ENCODE measurements at regions not wholly inside any gene's neighbourhood (a gene's known extent, or its start where the extent isn't known, plus 50 kb on each side); places are given as distances from the start of the nearest gene placed in this dataset.
"Not testable (repeated sequence)": the region's sequence is repeated elsewhere in the genome, so short reads cannot be mapped to it uniquely, and the experiment has no call there.

DNA sequence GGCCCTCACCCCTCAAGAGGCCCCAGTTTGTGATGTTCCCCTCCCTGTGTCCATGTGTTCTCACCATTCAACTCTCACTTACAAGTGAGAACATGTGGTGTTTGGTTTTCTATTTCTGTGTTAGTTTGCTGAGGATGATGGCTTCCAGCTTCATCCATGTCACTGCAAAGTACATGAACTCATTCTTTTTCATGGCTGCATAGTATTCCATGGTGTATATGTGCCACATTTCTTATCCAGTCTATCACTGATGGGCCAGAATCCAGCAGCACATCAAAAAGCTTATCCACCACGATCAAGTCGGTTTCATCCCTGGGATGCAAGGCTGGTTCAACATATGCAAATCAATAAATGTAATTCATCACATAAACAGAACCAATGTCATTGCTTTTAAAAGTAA, 95.4 kb upstream of the HS3ST2 start:
- DNase-seq (ENCODE audit: low read depth), result not testable (repeated sequence)

- no peak for DNase-seq (ENCODE audit: low read depth)
These were observed 94.0 kb upstream of the HS3ST2 start for GRCh38 chr16:22719945-22720344.

- no peak for DNase-seq (ENCODE audit: low read depth)
These were observed 92.4 kb upstream of the HS3ST2 start for GRCh38 chr16:22721511-22722100.

GRCh38 chr16:22722551-22723541, 91.1 kb upstream of the HS3ST2 start:
- DNase-seq (ENCODE audit: low read depth), result not testable (repeated sequence)

DNA sequence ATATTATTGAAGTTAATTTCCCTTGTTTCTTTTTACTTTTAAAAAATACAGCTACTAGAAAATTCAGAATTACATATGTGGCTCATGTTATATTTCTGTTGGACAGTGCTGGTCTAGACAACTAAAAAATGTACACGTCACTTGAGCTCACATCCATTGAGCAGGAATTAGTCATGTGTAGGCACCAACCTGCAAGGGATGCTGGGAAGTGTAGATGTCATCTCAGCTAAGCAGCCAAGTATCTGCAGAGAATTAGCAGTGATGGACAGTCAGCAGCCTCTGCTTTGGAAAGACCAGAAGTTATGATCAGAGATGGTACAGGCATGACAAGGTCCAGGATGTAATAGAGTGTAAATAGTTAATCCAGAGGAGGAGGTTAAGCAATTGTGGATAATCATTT, 87.1 kb upstream of the HS3ST2 start:
- no peak for DNase-seq (ENCODE audit: low read depth)

DNA sequence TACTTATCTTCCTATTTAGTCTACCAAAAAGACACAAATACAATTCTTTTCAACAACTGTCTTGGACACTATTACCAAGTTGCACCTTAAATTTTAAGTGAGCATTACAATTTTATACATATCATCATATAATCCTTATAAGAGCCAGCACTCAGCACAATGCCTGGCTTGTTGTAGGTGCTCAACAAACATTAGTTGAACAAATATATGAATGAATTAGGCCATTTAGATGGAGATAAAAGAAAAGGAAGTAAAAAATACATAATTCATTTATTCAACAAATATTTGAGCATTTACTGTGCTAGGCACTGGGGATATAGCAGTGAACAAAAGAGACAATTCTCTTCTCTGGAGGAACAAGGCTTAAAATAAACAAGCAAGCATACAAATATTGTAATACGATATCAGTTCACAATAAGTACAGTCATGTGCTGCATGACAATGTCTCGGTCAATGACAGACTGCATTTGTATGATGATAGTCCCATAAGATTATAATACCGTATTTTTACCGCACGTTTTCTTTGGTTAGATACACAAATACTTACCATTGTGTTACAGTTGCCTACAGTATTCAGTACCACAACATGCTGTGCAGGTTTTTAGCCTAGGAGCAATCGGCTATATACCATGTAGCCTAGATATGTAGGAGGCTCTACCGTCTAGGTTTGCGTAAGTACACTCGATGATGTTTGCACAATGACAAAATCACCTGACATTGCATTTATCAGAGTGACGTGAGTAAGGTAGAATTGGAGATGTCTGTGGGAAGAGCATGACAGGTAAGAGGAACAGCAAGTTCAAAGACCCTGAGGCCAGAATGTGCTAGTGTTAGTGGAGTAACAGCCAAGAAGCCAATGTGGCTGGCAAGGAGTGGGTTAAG, 86.4 kb upstream of the HS3ST2 start:
- no peak for DNase-seq (ENCODE audit: low read depth)

GRCh38 chr16:22728167-22728836, 85.7 kb upstream of the HS3ST2 start:
- no peak for DNase-seq (ENCODE audit: low read depth)

- DNase-seq (ENCODE audit: low read depth), result no peak
These were observed 81.6 kb upstream of the HS3ST2 start for GRCh38 chr16:22732400-22732799.

DNA sequence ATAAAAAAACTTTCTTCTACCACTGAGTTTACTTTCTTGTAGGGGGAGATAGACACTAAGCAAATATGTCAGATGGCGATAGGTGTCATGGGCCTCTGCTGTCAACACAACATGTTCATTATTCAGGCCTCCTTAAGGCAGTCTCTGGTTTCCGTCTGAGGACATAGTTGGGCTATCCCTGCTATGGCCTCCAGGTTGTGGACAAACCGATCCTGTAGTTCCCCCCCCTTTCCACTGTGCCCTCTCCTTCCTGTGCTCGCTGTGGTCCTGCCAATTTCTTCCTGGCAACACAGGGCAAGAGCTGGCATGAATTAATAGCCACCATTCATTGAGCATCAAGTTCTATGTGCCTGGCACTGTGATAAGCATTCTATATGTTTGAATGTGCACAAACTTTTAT, 81.0 kb upstream of the HS3ST2 start:
- DNase-seq (ENCODE audit: low read depth), result no peak

GRCh38 chr16:22734368-22734767, 79.6 kb upstream of the HS3ST2 start:
- DNase-seq (ENCODE audit: low read depth), result no peak

DNA sequence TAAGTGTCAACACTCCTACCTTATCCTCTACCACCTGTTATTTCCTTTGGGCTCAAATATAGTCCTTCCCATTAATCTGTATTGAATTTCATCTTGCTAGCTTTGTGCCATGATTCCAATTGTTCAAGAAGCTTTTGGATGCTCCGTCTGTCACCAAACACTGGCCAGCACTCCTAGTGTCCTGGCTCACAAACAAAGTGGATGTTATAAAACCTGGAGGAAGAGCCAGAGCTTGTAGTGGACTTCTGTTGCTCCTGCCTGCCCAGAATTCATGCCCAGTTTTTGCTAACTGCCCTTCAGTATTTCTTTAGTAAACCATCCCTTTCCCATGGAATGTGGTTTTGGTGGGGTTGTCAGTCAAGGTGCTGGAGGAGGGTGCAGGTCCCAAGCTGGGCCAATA, 77.2 kb upstream of the HS3ST2 start:
- DNase-seq (ENCODE audit: low read depth), result no peak

DNA sequence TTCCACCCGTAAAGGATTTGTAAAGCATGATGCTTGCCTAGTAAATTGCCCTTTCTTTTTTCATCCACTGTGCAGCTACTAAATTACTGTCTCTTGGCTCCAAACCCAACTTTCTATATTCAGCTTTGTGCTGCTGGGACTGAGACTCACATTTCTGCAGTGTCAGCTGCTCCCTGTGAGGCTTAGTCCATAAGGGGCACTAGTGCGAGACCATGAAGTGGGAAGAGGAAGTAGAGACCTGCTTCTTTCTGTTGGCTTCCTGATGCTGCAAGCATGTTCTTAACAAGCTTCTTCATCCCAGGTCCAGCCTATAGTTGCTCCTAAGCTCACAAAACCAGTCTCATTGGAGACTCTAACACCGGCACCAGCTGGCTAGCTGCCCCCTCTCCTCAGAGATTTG, 74.9 kb upstream of the HS3ST2 start:
- DNase-seq (ENCODE audit: low read depth), result no peak

DNA sequence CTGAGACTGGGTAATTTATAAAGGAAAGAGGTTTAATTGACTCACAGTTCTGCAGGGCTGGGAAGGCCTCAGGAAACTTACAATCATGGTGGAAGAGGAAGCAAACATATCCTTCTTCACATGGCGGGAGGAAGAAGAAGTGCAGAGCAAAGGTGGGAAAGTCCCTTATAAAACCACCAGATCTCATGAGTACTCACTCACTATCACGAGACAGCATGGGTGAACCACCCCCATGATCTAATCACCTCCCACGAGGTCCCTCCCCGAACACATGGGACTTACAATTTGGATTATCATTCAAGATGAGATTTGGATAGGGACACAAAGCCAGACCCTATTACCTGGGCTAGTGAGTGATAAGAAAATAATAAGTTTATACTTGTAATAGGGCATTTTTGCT, 70.6 kb upstream of the HS3ST2 start:
- no peak for DNase-seq (ENCODE audit: low read depth)

DNA sequence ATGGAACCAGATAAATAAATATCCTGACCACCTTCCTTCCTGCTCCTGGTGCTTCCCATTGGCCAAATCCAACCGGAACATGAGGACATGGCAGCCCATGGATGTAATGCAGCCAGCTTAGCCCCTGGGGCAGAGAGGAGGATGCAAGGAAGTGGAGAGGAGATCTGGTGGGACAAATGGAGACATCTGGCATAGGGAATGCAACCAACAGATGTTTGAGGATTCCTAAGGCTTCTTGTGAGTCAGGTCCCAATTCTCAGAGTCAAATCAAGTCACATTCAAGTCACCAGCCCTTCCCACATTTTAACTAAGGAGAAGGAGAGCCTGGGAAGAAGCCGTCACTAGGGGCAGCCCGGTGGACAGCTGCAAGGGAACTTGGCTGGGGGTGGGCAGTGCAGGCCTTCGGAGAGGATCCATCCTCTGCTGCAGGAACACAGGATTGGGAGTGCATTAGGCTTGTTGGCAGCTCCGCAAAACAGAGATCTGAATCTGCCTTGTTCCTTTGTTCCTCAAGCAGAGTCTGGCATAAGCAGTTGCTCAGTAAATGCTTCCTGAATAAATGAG, 62.8 kb upstream of the HS3ST2 start:
- no peak for DNase-seq (ENCODE audit: low read depth)

- no peak for DNase-seq (ENCODE audit: low read depth)
These were observed 62.3 kb upstream of the HS3ST2 start for GRCh38 chr16:22751685-22752084.

- no peak for DNase-seq (ENCODE audit: low read depth)
These were observed 60.5 kb upstream of the HS3ST2 start for GRCh38 chr16:22753451-22753850.

DNA sequence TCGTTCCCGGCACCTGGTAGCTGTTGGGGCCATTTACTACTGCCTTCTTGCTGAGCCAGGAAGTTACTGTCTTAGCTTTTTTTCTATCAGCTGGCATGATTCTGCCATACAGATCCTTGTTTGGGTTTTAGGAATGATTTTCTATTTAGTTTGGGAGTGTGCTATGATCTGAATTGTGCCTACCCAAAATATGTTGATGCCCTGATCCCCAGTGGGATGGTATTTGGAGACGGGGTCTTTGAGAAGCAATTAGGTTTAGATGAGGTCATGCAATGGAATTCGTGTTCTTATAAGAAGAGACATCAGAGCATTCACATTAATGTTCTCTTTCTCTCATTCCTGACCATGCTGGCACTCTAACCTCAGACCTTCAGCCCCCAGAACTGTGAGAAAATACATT, 59.4 kb upstream of the HS3ST2 start:
- DNase-seq (ENCODE audit: low read depth), result no peak

- DNase-seq (ENCODE audit: low read depth), result no peak
These were observed 56.8 kb upstream of the HS3ST2 start for GRCh38 chr16:22757202-22757601.

DNA sequence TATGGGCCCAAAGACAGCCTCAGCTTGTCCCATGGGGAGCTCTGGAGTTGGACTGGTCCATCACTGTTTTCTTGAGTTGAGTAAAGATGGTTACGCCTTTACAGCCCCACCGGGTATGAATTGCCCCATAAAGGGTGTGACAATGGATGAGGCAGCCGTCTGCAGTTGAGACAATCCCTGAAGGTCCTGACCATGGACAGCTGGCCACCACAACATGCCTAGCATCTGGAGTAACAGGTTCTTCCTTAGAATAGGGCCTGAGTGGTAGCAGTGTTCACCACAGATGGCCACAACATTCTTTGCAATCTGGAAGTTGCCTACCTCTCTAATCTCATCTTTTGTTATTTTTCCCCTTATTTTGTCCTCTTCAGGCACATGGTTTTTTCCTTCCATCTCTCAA, 51.5 kb upstream of the HS3ST2 start:
- no peak for DNase-seq (ENCODE audit: low read depth)

- no peak for DNase-seq (ENCODE audit: low read depth)
These were observed 50.4 kb upstream of the HS3ST2 start for GRCh38 chr16:22763437-22764080.
